Neural progenitor cell (in vitro differentiated cells): ENCODE measurements at regions not wholly inside any gene's neighbourhood (a gene's known extent, or its start where the extent isn't known, plus 50 kb on each side); places are given as distances from the start of the nearest gene placed in this dataset.

Experiments used
- DNase-seq: peaks from one replicate; pipeline ENCODE4 v3.0.0-alpha.2; 2016; ENCODE audit warnings: low spot score
- H2AFZ ChIP-seq: fragments of 200-600 bp; sonication (generic); replicated peaks from 2 replicates; pipeline ENCODE4 v1.6.1; 2016; ENCODE audit warnings: antibody characterized with exemption
- H3F3A ChIP-seq: fragments of 200-600 bp; sonication (generic); 2 replicates; pipeline ENCODE4 v1.6.1; 2016; ENCODE audit warnings: antibody characterized with exemption, low read depth
- H3K27ac ChIP-seq: fragments of 200-600 bp; sonication (generic); 2 replicates; pipeline ENCODE4 v1.5.1; 2016; ENCODE audit warnings: mild to moderate bottlenecking
- H3K27me3 ChIP-seq: fragments of 200-600 bp; sonication (generic); 2 replicates; pipeline ENCODE4 v1.6.1; 2016; ENCODE audit warnings: mild to moderate bottlenecking, moderate library complexity
- H3K36me3 ChIP-seq: fragments of 200-600 bp; sonication (generic); 2 replicates; pipeline ENCODE4 v1.5.1; 2016
- H3K4me1 ChIP-seq: fragments of 200-600 bp; sonication (generic); 2 replicates; pipeline ENCODE4 v1.6.1; 2016; ENCODE audit warnings: mixed run types
- H3K4me2 ChIP-seq: fragments of 200-600 bp; sonication (generic); 2 replicates; pipeline ENCODE4 v1.6.1; 2016
- H3K4me3 ChIP-seq: fragments of 200-600 bp; sonication (generic); 2 replicates; pipeline ENCODE4 v1.5.1; 2016
- H3K79me2 ChIP-seq: fragments of 200-600 bp; sonication (generic); 2 replicates; pipeline ENCODE4 v1.6.1; 2016; ENCODE audit warnings: low read depth
- H3K9ac ChIP-seq: fragments of 200-600 bp; sonication (generic); 2 replicates; pipeline ENCODE4 v1.6.1; 2016
- H3K9me3 ChIP-seq: fragments of 200-600 bp; sonication (generic); 2 replicates; pipeline ENCODE4 v1.5.1; 2016; ENCODE audit warnings: low read depth
- H4K20me1 ChIP-seq: fragments of 200-600 bp; sonication (generic); 2 replicates; pipeline ENCODE4 v1.6.1; 2016; ENCODE audit warnings: low read depth
- H3K27ac Mint-ChIP-seq: 3 replicates; pipeline ENCODE4 v1.8.0; 2021; ENCODE audit warnings: mixed read lengths
- H3K27me3 Mint-ChIP-seq: 2 replicates; pipeline ENCODE4 v1.8.0; 2022; ENCODE audit warnings: low read depth, mild to moderate bottlenecking, inconsistent platforms, moderate library complexity, mixed read lengths; ENCODE audit not compliant: insufficient read depth
- H3K36me3 Mint-ChIP-seq: 3 replicates; pipeline ENCODE4 v1.8.0; 2021; ENCODE audit warnings: mixed read lengths
- H3K4me1 Mint-ChIP-seq: 3 replicates; pipeline ENCODE4 v1.8.0; 2021; ENCODE audit warnings: mixed read lengths
- H3K4me3 Mint-ChIP-seq: 3 replicates; pipeline ENCODE4 v1.8.0; 2021; ENCODE audit warnings: mild to moderate bottlenecking, moderate library complexity, mixed read lengths
- H3K9me3 Mint-ChIP-seq: 3 replicates; pipeline ENCODE4 v1.8.0; 2020; ENCODE audit warnings: mixed read lengths
- CTCF ChIP-seq: fragments of 200-600 bp; sonication (generic); IDR thresholded peaks from 2 replicates; pipeline ENCODE4 v1.5.1; 2017; ENCODE audit warnings: antibody characterized with exemption, mild to moderate bottlenecking
- EZH2 ChIP-seq: fragments of 200-600 bp; sonication (generic); IDR thresholded peaks from 2 replicates; pipeline ENCODE4 v1.6.1; 2017; ENCODE audit warnings: antibody characterized with exemption, mild to moderate bottlenecking, moderate library complexity
- EZH2phosphoT487 ChIP-seq: fragments of 200-600 bp; sonication (generic); IDR thresholded peaks from 2 replicates; pipeline ENCODE4 v1.6.1; 2017; ENCODE audit warnings: antibody characterized with exemption

GRCh38 chr16:80208743-80209142, 332.1 kb upstream of the DYNLRB2 start:
- Histone ChIP-seq H2AFZ (no peak overlapping the region), H3K79me2 (no peaks in the 10 kb centered on the region), H3K4me3 (no peak overlapping the region), H3K4me1 (no peaks in the 10 kb centered on the region), H3K4me2 (no peak overlapping the region), H3K36me3 (no peaks in the 10 kb centered on the region), H4K20me1 (no peaks in the 10 kb centered on the region), H3K9me3 (no peaks in the 10 kb centered on the region), H3K27me3 (no peaks in the 10 kb centered on the region), H3K27ac (no peak overlapping the region), H3F3A (no peaks in the 10 kb centered on the region), H3K9ac (no peak overlapping the region)
- H3K36me3 Mint-ChIP-seq = no peaks in the 10 kb centered on the region
- TF ChIP-seq CTCF (no peak), EZH2 (no peak), EZH2phosphoT487 (no peak)
- H3K4me3 Mint-ChIP-seq = no peak overlapping the region
- no peak for DNase-seq
- no peaks in the 10 kb centered on the region for H3K4me1 Mint-ChIP-seq
- H3K9me3 Mint-ChIP-seq = no peaks in the 10 kb centered on the region
- no peak overlapping the region for H3K27ac Mint-ChIP-seq
- no peaks in the 10 kb centered on the region for H3K27me3 Mint-ChIP-seq

GRCh38 chr16:80208015-80208414, 332.8 kb upstream of the DYNLRB2 start:
- no peak for DNase-seq
- Mint-ChIP-seq H3K36me3 (no peaks in the 10 kb centered on the region), H3K4me3 (no peak overlapping the region), H3K27me3 (no peaks in the 10 kb centered on the region), H3K9me3 (no peaks in the 10 kb centered on the region), H3K4me1 (no peaks in the 10 kb centered on the region), H3K27ac (no peak overlapping the region)
- TF ChIP-seq EZH2phosphoT487 = no peak
- no peak for TF ChIP-seq CTCF
- TF ChIP-seq EZH2 = no peak
- Histone ChIP-seq H3K4me2 (no peak overlapping the region), H3K27ac (no peak overlapping the region), H2AFZ (no peak overlapping the region), H3K79me2 (no peaks in the 10 kb centered on the region), H3K9me3 (no peaks in the 10 kb centered on the region), H3K36me3 (no peaks in the 10 kb centered on the region), H3K4me3 (no peak overlapping the region), H4K20me1 (no peaks in the 10 kb centered on the region), H3K27me3 (no peaks in the 10 kb centered on the region), H3K4me1 (no peaks in the 10 kb centered on the region), H3F3A (no peaks in the 10 kb centered on the region), H3K9ac (no peak overlapping the region)

- no peaks in the 10 kb centered on the region for H3K79me2 ChIP-seq
- no peak overlapping the region for H3K27ac ChIP-seq
- no peak overlapping the region for H2AFZ ChIP-seq
- Mint-ChIP-seq H3K4me3 (no peak overlapping the region), H3K36me3 (no peaks in the 10 kb centered on the region), H3K4me1 (peaks cover 5% of the 10 kb centered on the region), H3K9me3 (no peaks in the 10 kb centered on the region), H3K27me3 (no peaks in the 10 kb centered on the region), H3K27ac (no peak overlapping the region)
- H4K20me1 ChIP-seq = no peaks in the 10 kb centered on the region
- H3K36me3 ChIP-seq = no peaks in the 10 kb centered on the region
- H3K4me2 ChIP-seq = no peak overlapping the region
- no peak for DNase-seq
- no peaks in the 10 kb centered on the region for H3K4me1 ChIP-seq
- no peak overlapping the region for H3K4me3 ChIP-seq
- H3K9me3 ChIP-seq = no peaks in the 10 kb centered on the region
- no peak for TF ChIP-seq EZH2phosphoT487
- no peak for TF ChIP-seq EZH2
- TF ChIP-seq CTCF = no peak
- H3K27me3 ChIP-seq = no peaks in the 10 kb centered on the region
- H3K9ac ChIP-seq = no peak overlapping the region
- H3F3A ChIP-seq = no peaks in the 10 kb centered on the region
Observed at GRCh38 chr16:80203821-80204220, 337.0 kb upstream of the DYNLRB2 start.
